HepG2 (cell line): ENCODE measurements at regions not wholly inside any gene's neighbourhood (a gene's known extent, or its start where the extent isn't known, plus 50 kb on each side); places are given as distances from the start of the nearest gene placed in this dataset.

Experiments
- MAFK ChIP-seq, 2 experiments: IDR thresholded peaks in 1 of 2; conservative IDR thresholded peaks in 1 of 2; 2 replicates each; pipeline ENCODE4 v1.6.1; 2011; ENCODE audit warnings: improper control_type of control experiment in 2 of 2, low read length in 2 of 2
- STAT6 ChIP-seq: sonication (generic); formaldehyde crosslinking; IDR thresholded peaks from 2 replicates; pipeline ENCODE4 v1.4.0; 2020; ENCODE audit warnings: missing genetic modification reagents, mild to moderate bottlenecking, borderline replicate concordance

DNA sequence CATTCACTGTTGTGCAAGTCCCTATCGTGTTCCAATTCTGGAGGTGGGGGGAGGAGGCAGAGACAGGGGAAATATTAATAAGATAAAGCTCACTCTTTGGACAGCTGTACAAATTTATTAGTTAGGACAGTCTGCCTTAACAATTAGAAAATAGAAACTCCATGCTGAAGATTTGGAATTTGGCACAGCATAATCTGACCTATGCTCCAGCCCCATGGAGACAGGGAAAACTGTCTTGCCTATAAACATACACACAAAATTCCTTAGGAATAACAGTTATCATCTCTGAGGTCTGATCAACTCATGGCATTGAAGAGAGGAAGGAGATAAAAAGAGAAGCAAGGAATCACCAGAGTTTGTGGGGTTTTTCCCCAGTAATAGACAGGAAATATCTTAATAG is 335.4 kb upstream of the MEOX2 start:
- no peak for TF ChIP-seq MAFK (conservative IDR thresholded peaks at IDR 0.05 in 1 of 2, IDR thresholded peaks at IDR 0.05 in 1 of 2; ENCODE audit: low read length in 2 of 2)
- no peak for TF ChIP-seq STAT6 (CRISPR knock-in tag)
